ENCODE measurements at regions not wholly inside any gene's neighbourhood (a gene's known extent, or its start where the extent isn't known, plus 50 kb on each side); places are given as distances from the start of the nearest gene placed in this dataset.

GRCh38 chr4:22987870-22988269 is 295.1 kb downstream of the GBA3 start:
- Histone ChIP-seq H3K27me3 (no peaks in the 10 kb centered on the region), H3K4me1 (no peaks in the 10 kb centered on the region), H3K27ac (no peak overlapping the region), H3K9me3 (peaks cover 0 to 10% of the 10 kb centered on the region in 2 donors), H3K4me3 (no peak overlapping the region), H3K36me3 (no peaks in the 10 kb centered on the region)
- no peak for DNase-seq
- intact Hi-C loops (cut with DNase I): no loop called here
- no peak for ATAC-seq
- TF ChIP-seq CTCF (IDR thresholded peaks at IDR 0.05): no peak

GRCh38 chr4:22986881-22987280 is 294.1 kb downstream of the GBA3 start:
- H3K36me3 ChIP-seq: no peaks in the 10 kb centered on the region
- no peaks in the 10 kb centered on the region for H3K4me1 ChIP-seq
- intact Hi-C loops (cut with DNase I): no loop called here
- DNase-seq (no peak), ATAC-seq (no peak)
- no peaks in the 10 kb centered on the region for H3K27me3 ChIP-seq
- H3K4me3 ChIP-seq: no peak overlapping the region
- no peak overlapping the region for H3K27ac ChIP-seq
- TF ChIP-seq CTCF (IDR thresholded peaks at IDR 0.05): no peak
- H3K9me3 ChIP-seq: peaks cover 0 to 10% of the 10 kb centered on the region in 2 donors

GRCh38 chr4:22986262-22986661 is 293.5 kb downstream of the GBA3 start:
- no peak overlapping the region for H3K4me3 ChIP-seq
- no peak for DNase-seq
- no peaks in the 10 kb centered on the region for H3K27me3 ChIP-seq
- TF ChIP-seq CTCF (IDR thresholded peaks at IDR 0.05): no peak
- peaks cover 0 to 10% of the 10 kb centered on the region in 2 donors for H3K9me3 ChIP-seq
- intact Hi-C loops (cut with DNase I): no loop called here
- no peaks in the 10 kb centered on the region for H3K36me3 ChIP-seq
- ATAC-seq: no peak
- no peaks in the 10 kb centered on the region for H3K4me1 ChIP-seq
- no peak overlapping the region for H3K27ac ChIP-seq

- Histone ChIP-seq H3K4me1 (no peaks in the 10 kb centered on the region), H3K9me3 (peaks cover 0 to 10% of the 10 kb centered on the region in 2 donors), H3K36me3 (no peaks in the 10 kb centered on the region), H3K4me3 (no peak overlapping the region), H3K27me3 (no peaks in the 10 kb centered on the region), H3K27ac (no peak overlapping the region)
- intact Hi-C loops (cut with DNase I): no loop called here
- DNase-seq (no peak), ATAC-seq (no peak)
- no peak for TF ChIP-seq CTCF (IDR thresholded peaks at IDR 0.05)
Measured at GRCh38 chr4:22984390-22984789, 291.7 kb downstream of the GBA3 start.

GRCh38 chr4:22978656-22979055 is 285.9 kb downstream of the GBA3 start:
- TF ChIP-seq CTCF (IDR thresholded peaks at IDR 0.05): no peak
- Histone ChIP-seq H3K27me3 (no peaks in the 10 kb centered on the region), H3K4me3 (no peak overlapping the region), H3K9me3 (peaks cover 0 to 36% of the 10 kb centered on the region in 2 donors), H3K36me3 (no peaks in the 10 kb centered on the region), H3K4me1 (no peaks in the 10 kb centered on the region), H3K27ac (no peak overlapping the region)
- intact Hi-C loops (cut with DNase I): no loop called here
- ATAC-seq (no peak), DNase-seq (no peak)
